Muscle layer of duodenum (tissue), 2 donors: ENCODE measurements at regions not wholly inside any gene's neighbourhood (a gene's known extent, or its start where the extent isn't known, plus 50 kb on each side); places are given as distances from the start of the nearest gene placed in this dataset.

ENCODE experiments used
- H3K27ac ChIP-seq: one replicate; pipeline ENCODE4 v1.7.0; 2013; ENCODE audit warnings: mild to moderate bottlenecking, low read length
- H3K27me3 ChIP-seq: one replicate; pipeline ENCODE4 v1.7.0; 2013; ENCODE audit warnings: low read depth, mild to moderate bottlenecking, control low read depth, low read length
- H3K36me3 ChIP-seq, 2 donors: one replicate each; pipeline ENCODE4 v1.7.0; 2013; ENCODE audit warnings: low read length in 2 of 2, control low read depth in 1 of 2, mild to moderate bottlenecking in 1 of 2; ENCODE audit not compliant: insufficient read depth in 2 of 2, control insufficient read depth in 1 of 2
- H3K4me1 ChIP-seq, 2 donors: one replicate each; pipeline ENCODE4 v1.7.0; 2013; ENCODE audit warnings: low read length in 2 of 2, mild to moderate bottlenecking in 2 of 2, control low read depth in 1 of 2, moderate library complexity in 1 of 2; ENCODE audit not compliant: insufficient read depth in 2 of 2, control insufficient read depth in 1 of 2
- H3K4me3 ChIP-seq, 2 donors: one replicate each; pipeline ENCODE4 v1.7.0; 2013; ENCODE audit warnings: low read length in 2 of 2, low read depth in 1 of 2, mild to moderate bottlenecking in 1 of 2
- H3K9me3 ChIP-seq, 2 donors: one replicate each; pipeline ENCODE4 v1.7.0; 2013; ENCODE audit warnings: low read length in 2 of 2, control low read depth in 1 of 2, mild to moderate bottlenecking in 1 of 2; ENCODE audit not compliant: control insufficient read depth in 1 of 2
- donor health status: healthy.

DNA sequence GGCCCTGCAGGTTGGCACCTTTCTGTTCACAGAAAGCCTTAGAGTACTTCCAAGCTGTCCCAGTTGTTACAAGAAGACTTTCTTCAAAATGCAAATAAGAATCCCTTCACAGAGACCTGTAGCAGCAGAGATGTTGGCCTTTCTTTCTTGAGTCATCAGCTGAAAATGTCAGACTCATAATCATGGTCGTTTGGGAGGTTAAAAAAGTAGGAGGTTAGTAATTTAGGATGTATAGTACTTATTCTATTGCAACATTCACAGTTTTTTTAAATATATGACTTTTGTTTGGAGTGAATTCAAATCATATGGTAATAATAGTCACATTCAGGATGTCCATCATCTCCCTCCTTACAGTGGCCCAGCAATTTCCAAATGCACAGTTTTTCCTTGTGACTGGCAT is 223.9 kb upstream of the GLI3 start:
- H3K4me3 ChIP-seq = no peak overlapping the region
- H3K27ac ChIP-seq = no peak overlapping the region
- H3K27me3 ChIP-seq = no peaks in the 10 kb centered on the region
- H3K4me1 ChIP-seq = peaks cover 0 to 5% of the 10 kb centered on the region in 2 donors
- H3K36me3 ChIP-seq = no peaks in the 10 kb centered on the region
- H3K9me3 ChIP-seq = no peaks in the 10 kb centered on the region

- peaks cover 0 to 5% of the 10 kb centered on the region in 2 donors for H3K4me1 ChIP-seq
- H3K27me3 ChIP-seq = no peaks in the 10 kb centered on the region
- no peak overlapping the region for H3K4me3 ChIP-seq
- H3K36me3 ChIP-seq = no peaks in the 10 kb centered on the region
- H3K27ac ChIP-seq = no peak overlapping the region
- no peaks in the 10 kb centered on the region for H3K9me3 ChIP-seq
Observed at GRCh38 chr7:42460148-42460547, 223.1 kb upstream of the GLI3 start.

- H3K36me3 ChIP-seq = no peaks in the 10 kb centered on the region
- no peak overlapping the region for H3K27ac ChIP-seq
- H3K9me3 ChIP-seq = no peaks in the 10 kb centered on the region
- H3K4me1 ChIP-seq = peaks cover 0 to 5% of the 10 kb centered on the region in 2 donors
- H3K27me3 ChIP-seq = no peaks in the 10 kb centered on the region
- H3K4me3 ChIP-seq = no peak overlapping the region
Observed at GRCh38 chr7:42457663-42458062, 220.7 kb upstream of the GLI3 start.

DNA sequence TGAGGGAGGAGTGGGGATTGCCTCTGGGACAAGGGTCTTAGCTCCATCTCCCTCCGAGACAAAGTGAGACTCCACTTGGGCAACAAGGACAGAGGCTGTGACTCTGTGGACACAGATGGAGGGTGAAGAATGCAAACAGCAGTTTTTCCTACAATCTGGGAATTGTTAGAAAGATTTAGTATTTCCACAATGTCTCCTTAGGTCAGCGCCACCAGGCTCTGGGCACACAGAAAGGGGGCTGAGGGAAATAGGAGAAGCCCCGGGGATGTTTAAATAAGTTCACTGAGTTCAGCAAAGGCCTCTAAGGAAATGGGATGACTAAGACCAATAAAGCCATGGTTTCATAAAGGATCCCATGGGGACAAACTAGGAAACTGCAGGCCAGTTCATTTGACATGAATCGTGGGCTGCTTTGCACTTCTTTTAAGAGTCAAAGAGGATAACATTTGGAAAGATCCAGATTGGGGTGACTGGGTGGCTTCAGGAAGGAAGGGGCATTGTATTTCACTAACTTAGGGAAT is 219.8 kb upstream of the GLI3 start:
- Histone ChIP-seq H3K4me1 (peaks cover 0 to 5% of the 10 kb centered on the region in 2 donors), H3K36me3 (no peaks in the 10 kb centered on the region), H3K9me3 (no peaks in the 10 kb centered on the region), H3K27me3 (no peaks in the 10 kb centered on the region), H3K27ac (no peak overlapping the region), H3K4me3 (no peak overlapping the region)

- Histone ChIP-seq H3K27me3 (no peaks in the 10 kb centered on the region), H3K36me3 (no peaks in the 10 kb centered on the region), H3K4me3 (no peak overlapping the region), H3K4me1 (peaks cover 0 to 5% of the 10 kb centered on the region in 2 donors), H3K9me3 (no peaks in the 10 kb centered on the region), H3K27ac (no peak overlapping the region)
Observed at GRCh38 chr7:42456267-42456666, 219.3 kb upstream of the GLI3 start.

DNA sequence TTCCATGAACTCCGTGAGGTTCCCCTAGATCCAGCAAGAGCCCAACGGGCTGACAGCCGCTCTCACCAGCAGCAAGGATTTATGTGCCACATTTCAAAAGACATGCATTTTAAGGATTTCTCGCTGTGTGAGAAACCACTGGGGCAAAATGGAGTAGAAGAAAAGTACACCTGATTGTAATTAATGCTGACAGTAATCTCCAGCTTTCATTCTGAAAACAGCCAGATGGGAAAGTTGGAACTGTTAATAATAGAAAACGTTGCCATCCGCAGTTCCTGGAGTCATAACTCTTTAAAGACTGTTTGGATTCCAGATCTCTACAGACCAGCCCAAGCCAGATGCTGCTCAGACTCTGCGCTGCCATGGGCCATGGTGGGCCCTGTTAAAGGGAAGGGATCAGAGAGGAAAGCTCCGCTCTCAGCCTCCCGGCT is 216.9 kb upstream of the GLI3 start:
- Histone ChIP-seq H3K9me3 (no peaks in the 10 kb centered on the region), H3K4me1 (peaks cover 0 to 5% of the 10 kb centered on the region in 2 donors), H3K4me3 (no peak overlapping the region), H3K36me3 (no peaks in the 10 kb centered on the region), H3K27me3 (no peaks in the 10 kb centered on the region), H3K27ac (no peak overlapping the region)

- no peaks in the 10 kb centered on the region for H3K9me3 ChIP-seq
- no peak overlapping the region for H3K4me3 ChIP-seq
- no peaks in the 10 kb centered on the region for H3K4me1 ChIP-seq
- no peaks in the 10 kb centered on the region for H3K27me3 ChIP-seq
- H3K36me3 ChIP-seq = no peaks in the 10 kb centered on the region
- no peak overlapping the region for H3K27ac ChIP-seq
Observed at GRCh38 chr7:42452356-42452755, 215.3 kb upstream of the GLI3 start.

DNA sequence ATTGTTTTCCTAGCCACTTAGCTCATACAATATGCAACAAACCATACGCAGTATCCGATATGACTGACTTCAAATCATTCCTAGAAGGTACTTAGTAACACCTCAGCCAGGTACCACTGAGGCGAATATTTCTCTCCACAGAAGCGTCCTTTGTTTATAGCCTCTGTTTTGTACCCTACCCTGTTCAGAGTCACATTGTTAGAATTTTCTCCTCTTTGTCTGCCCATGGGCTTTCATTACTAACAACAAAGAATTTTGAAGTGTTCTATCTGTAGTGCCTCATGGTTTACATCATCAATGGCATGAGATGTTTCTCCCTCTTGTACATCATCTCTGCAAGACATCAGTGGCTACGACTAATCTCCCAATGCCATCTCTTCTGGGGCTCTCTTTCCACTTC is 212.4 kb upstream of the GLI3 start:
- Histone ChIP-seq H3K36me3 (no peaks in the 10 kb centered on the region), H3K9me3 (no peaks in the 10 kb centered on the region), H3K4me1 (no peaks in the 10 kb centered on the region), H3K27ac (no peak overlapping the region), H3K27me3 (no peaks in the 10 kb centered on the region), H3K4me3 (no peak overlapping the region)

DNA sequence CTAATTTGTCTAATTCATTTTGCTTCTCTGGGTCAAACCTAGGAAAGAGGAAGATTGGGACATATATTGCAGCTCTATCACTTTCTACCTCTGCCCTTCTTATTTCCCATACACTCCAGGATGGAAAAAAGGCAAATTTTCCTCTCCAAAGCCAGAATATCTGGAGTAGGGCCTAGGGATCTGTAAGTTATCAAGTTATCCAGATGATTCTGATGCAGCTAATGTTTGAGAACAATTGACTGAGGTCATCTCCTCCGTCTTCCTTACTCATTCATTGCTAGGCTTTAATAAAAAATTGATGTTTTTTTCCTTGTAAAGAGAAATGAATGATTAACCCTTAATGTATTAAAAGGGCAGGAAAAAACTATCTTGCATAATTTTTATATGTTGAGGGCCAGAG is 211.9 kb upstream of the GLI3 start:
- Histone ChIP-seq H3K4me3 (no peak overlapping the region), H3K27ac (no peak overlapping the region), H3K4me1 (no peaks in the 10 kb centered on the region), H3K9me3 (no peaks in the 10 kb centered on the region), H3K27me3 (no peaks in the 10 kb centered on the region), H3K36me3 (no peaks in the 10 kb centered on the region)

- Histone ChIP-seq H3K27ac (no peak overlapping the region), H3K36me3 (no peaks in the 10 kb centered on the region), H3K27me3 (no peaks in the 10 kb centered on the region), H3K4me1 (no peaks in the 10 kb centered on the region), H3K9me3 (peaks cover 0 to 4% of the 10 kb centered on the region in 2 donors), H3K4me3 (no peak overlapping the region)
Observed at GRCh38 chr7:42445691-42446090, 208.7 kb upstream of the GLI3 start.

DNA sequence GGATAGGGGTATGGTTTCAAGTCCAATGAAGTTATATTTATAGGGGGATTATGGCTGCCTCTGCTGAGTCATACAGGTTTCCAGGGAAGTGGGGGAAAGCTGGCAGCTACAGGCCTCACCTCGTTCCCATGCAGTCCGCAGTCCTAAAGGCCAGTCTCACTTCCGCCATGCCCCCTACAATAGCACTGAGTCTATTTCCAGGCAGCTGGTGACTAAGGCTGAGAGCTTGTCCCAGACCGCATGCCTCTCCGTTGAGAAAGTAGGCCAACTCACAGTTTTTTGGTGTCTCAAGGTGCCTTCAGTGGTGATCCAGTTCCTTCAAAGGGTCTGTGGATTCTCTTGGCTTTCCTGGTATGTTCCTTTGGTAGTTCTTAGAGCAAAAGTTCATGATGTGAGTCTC is 203.9 kb upstream of the GLI3 start:
- Histone ChIP-seq H3K4me3 (no peak overlapping the region), H3K4me1 (no peaks in the 10 kb centered on the region), H3K27ac (no peak overlapping the region), H3K27me3 (no peaks in the 10 kb centered on the region), H3K9me3 (peaks cover 0 to 11% of the 10 kb centered on the region in 2 donors), H3K36me3 (no peaks in the 10 kb centered on the region)

DNA sequence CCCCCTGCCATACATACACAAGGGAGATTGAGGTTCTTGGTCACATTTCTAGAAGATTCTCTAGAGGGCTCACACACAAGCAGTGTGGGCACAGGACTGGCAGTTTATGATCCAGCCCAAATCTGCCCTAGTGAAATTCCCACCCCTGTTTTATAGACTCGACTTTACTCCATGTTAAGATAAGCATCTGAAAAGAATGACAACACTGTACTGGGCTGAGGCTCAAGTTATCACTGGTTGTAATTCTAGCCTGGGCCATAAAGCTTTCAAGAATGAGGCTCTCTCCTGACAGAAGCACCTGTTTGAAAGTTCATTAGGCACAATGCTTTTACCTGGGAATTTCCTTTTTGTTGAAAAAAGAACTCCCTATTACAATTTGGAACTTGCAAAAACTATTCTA is 195.6 kb upstream of the GLI3 start:
- Histone ChIP-seq H3K4me1 (no peaks in the 10 kb centered on the region), H3K36me3 (no peaks in the 10 kb centered on the region), H3K9me3 (peaks cover 0 to 2% of the 10 kb centered on the region in 2 donors), H3K27ac (no peak overlapping the region), H3K27me3 (no peaks in the 10 kb centered on the region), H3K4me3 (no peak overlapping the region)
